ENCODE measurements at regions not wholly inside any gene's neighbourhood (a gene's known extent, or its start where the extent isn't known, plus 50 kb on each side); places are given as distances from the start of the nearest gene placed in this dataset.

- TF ChIP-seq CTCF (IDR thresholded peaks at IDR 0.05) (no peak), ZFX (IDR thresholded peaks at IDR 0.05; ENCODE audit: borderline replicate concordance) (no peak)
Measured at GRCh38 chr21:15405214-15405613, 324.6 kb upstream of the USP25 start.
